ENCODE measurements at regions not wholly inside any gene's neighbourhood (a gene's known extent, or its start where the extent isn't known, plus 50 kb on each side); places are given as distances from the start of the nearest gene placed in this dataset.

- DNase-seq, result no peak
Observed at GRCh38 chr7:3197567-3198213, 103.4 kb upstream of the SDK1 start.

GRCh38 chr7:3198316-3198715, 102.7 kb upstream of the SDK1 start:
- DNase-seq, result no peak

GRCh38 chr7:3200504-3200903, 100.5 kb upstream of the SDK1 start:
- DNase-seq, result no peak

GRCh38 chr7:3201306-3201705, 99.7 kb upstream of the SDK1 start:
- DNase-seq, result no peak

- no peak for DNase-seq
Observed at GRCh38 chr7:3201937-3202710, 98.9 kb upstream of the SDK1 start.

GRCh38 chr7:3204526-3204925, 96.5 kb upstream of the SDK1 start:
- DNase-seq, result no peak

GRCh38 chr7:3206101-3206500, 95.0 kb upstream of the SDK1 start:
- no peak for DNase-seq

- DNase-seq, result no peak
Observed at GRCh38 chr7:3206771-3207191, 94.3 kb upstream of the SDK1 start.

- no peak for DNase-seq
Observed at GRCh38 chr7:3207387-3207902, 93.6 kb upstream of the SDK1 start.

GRCh38 chr7:3210531-3210930, 90.5 kb upstream of the SDK1 start:
- no peak for DNase-seq

- DNase-seq, result no peak
Observed at GRCh38 chr7:3214090-3214413, 87.0 kb upstream of the SDK1 start.

GRCh38 chr7:3215624-3216585, 85.1 kb upstream of the SDK1 start:
- no peak for DNase-seq

GRCh38 chr7:3217166-3217565, 83.9 kb upstream of the SDK1 start:
- no peak for DNase-seq

- DNase-seq, result no peak
Observed at GRCh38 chr7:3218411-3219225, 82.4 kb upstream of the SDK1 start.

- DNase-seq, result no peak
Observed at GRCh38 chr7:3229904-3230470, 71.1 kb upstream of the SDK1 start.

- DNase-seq, result no peak
Observed at GRCh38 chr7:3230908-3231307, 70.1 kb upstream of the SDK1 start.

GRCh38 chr7:3232228-3232627, 68.8 kb upstream of the SDK1 start:
- DNase-seq, result no peak

GRCh38 chr7:3233301-3233700, 67.8 kb upstream of the SDK1 start:
- no peak for DNase-seq

- no peak for DNase-seq
Observed at GRCh38 chr7:3234051-3234450, 67.0 kb upstream of the SDK1 start.

- no peak for DNase-seq
Observed at GRCh38 chr7:3234851-3235250, 66.2 kb upstream of the SDK1 start.

GRCh38 chr7:3235322-3235721, 65.7 kb upstream of the SDK1 start:
- no peak for DNase-seq

GRCh38 chr7:3236268-3236667, 64.8 kb upstream of the SDK1 start:
- DNase-seq, result no peak
